ACHN (cell line): ENCODE measurements at regions not wholly inside any gene's neighbourhood (a gene's known extent, or its start where the extent isn't known, plus 50 kb on each side); places are given as distances from the start of the nearest gene placed in this dataset.

Experiments
- DNase-seq: peaks from one replicate; pipeline ENCODE4 v3.0.0-alpha.2; 2015
- in situ Hi-C: cut with HindIII; loops from 2 replicates; pipeline ENCODE4 v1.10.0; 2017; ENCODE audit warnings: low sequenced_read_pairs, low pct_ligation_motif_present, low pct_unique_long_range_greater_than_20kb

- peak; percentile 48 for DNase-seq
- in situ Hi-C loops, result no loop called here
Observed at GRCh38 chr7:47724335-47724982, 142.5 kb upstream of the TNS3 start.

- no peak for DNase-seq
- in situ Hi-C loops, result no loop called here
Observed at GRCh38 chr7:47722126-47722525, 140.2 kb upstream of the TNS3 start.

GRCh38 chr7:47721670-47722069 lies 139.8 kb upstream of the TNS3 start:
- in situ Hi-C loops, result no loop called here
- no peak for DNase-seq

GRCh38 chr7:47720907-47721244 lies 139.0 kb upstream of the TNS3 start:
- no peak for DNase-seq
- in situ Hi-C loops, result no loop called here

GRCh38 chr7:47720141-47720906 lies 138.4 kb upstream of the TNS3 start:
- no peak for DNase-seq
- in situ Hi-C loops, result no loop called here

GRCh38 chr7:47719675-47720074 lies 137.8 kb upstream of the TNS3 start:
- in situ Hi-C loops, result no loop called here
- no peak for DNase-seq

GRCh38 chr7:47715631-47716068 lies 133.7 kb upstream of the TNS3 start:
- in situ Hi-C loops, result no loop called here
- DNase-seq, result no peak

GRCh38 chr7:47714669-47715607 lies 133.0 kb upstream of the TNS3 start:
- in situ Hi-C loops, result no loop called here
- DNase-seq, result no peak

- in situ Hi-C loops, result no loop called here
- DNase-seq, result no peak
Observed at GRCh38 chr7:47713595-47713994, 131.7 kb upstream of the TNS3 start.

GRCh38 chr7:47712416-47712815 lies 130.5 kb upstream of the TNS3 start:
- no peak for DNase-seq
- in situ Hi-C loops, result no loop called here

- in situ Hi-C loops, result no loop called here
- DNase-seq, result no peak
Observed at GRCh38 chr7:47711776-47712175, 129.9 kb upstream of the TNS3 start.

GRCh38 chr7:47710201-47710935 lies 128.5 kb upstream of the TNS3 start:
- in situ Hi-C loops, result no loop called here
- DNase-seq, result no peak

- in situ Hi-C loops, result no loop called here
- no peak for DNase-seq
Observed at GRCh38 chr7:47709451-47709850, 127.5 kb upstream of the TNS3 start.

- in situ Hi-C loops, result no loop called here
Observed at GRCh38 chr7:47709051-47709450, 127.1 kb upstream of the TNS3 start.

GRCh38 chr7:47707583-47707982 lies 125.7 kb upstream of the TNS3 start:
- in situ Hi-C loops, result no loop called here
- no peak for DNase-seq

More at GRCh38 chr7:47709051-47709450, 127.1 kb upstream of the TNS3 start:
- no peak for DNase-seq

- DNase-seq, result no peak
- in situ Hi-C loops, result no loop called here
Observed at GRCh38 chr7:47704936-47705335, 123.0 kb upstream of the TNS3 start.

- in situ Hi-C loops, result no loop called here
- DNase-seq, result no peak
Observed at GRCh38 chr7:47702080-47702479, 120.2 kb upstream of the TNS3 start.

GRCh38 chr7:47698386-47698785 lies 116.5 kb upstream of the TNS3 start:
- in situ Hi-C loops, result no loop called here
- no peak for DNase-seq

GRCh38 chr7:47697543-47697942 lies 115.6 kb upstream of the TNS3 start:
- in situ Hi-C loops, result no loop called here
- no peak for DNase-seq
